ENCODE measurements at regions not wholly inside any gene's neighbourhood (a gene's known extent, or its start where the extent isn't known, plus 50 kb on each side); places are given as distances from the start of the nearest gene placed in this dataset.

DNA sequence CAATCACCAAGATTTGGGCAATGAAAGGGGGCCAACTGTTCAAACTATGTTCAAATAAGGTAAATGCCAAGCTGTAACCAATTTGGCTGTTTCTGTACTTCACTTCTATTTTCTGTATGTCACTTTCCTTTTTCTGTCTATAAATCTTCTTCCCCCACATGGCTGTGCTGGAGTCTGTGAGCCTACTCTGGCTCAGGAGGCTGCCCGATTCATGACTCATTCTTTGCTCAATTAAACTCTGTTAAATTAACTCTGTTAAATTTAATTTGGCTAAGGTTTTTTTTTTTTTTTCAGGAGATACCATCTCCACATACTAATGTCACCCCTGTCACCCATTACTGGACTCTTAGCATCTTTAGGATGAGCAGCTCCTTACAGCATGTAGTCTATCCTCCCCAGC is 178.8 kb upstream of the TWIST2 start:
- Histone ChIP-seq H3K27ac (no peak overlapping the region), H3K4me3 (no peak overlapping the region), H3K4me1 (no peaks in the 10 kb centered on the region), H3K27me3 (peaks cover 0 to 3% (median 0%) of the 10 kb centered on the region in 4 donors), H3K9me3 (no peaks in the 10 kb centered on the region), H3K36me3 (no peaks in the 10 kb centered on the region)
- WGBS, 2 donors, result 59 to 69% methylated on average over 1 of the region's 1 CpG
- no peak for DNase-seq
- intact Hi-C loops (cut with DNase I), result no loop called here
- TF ChIP-seq, protein P1, sequence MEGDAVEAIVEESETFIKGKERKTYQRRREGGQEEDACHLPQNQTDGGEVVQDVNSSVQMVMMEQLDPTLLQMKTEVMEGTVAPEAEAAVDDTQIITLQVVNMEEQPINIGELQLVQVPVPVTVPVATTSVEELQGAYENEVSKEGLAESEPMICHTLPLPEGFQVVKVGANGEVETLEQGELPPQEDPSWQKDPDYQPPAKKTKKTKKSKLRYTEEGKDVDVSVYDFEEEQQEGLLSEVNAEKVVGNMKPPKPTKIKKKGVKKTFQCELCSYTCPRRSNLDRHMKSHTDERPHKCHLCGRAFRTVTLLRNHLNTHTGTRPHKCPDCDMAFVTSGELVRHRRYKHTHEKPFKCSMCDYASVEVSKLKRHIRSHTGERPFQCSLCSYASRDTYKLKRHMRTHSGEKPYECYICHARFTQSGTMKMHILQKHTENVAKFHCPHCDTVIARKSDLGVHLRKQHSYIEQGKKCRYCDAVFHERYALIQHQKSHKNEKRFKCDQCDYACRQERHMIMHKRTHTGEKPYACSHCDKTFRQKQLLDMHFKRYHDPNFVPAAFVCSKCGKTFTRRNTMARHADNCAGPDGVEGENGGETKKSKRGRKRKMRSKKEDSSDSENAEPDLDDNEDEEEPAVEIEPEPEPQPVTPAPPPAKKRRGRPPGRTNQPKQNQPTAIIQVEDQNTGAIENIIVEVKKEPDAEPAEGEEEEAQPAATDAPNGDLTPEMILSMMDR (IDR thresholded peaks at IDR 0.05), result no peak

DNA sequence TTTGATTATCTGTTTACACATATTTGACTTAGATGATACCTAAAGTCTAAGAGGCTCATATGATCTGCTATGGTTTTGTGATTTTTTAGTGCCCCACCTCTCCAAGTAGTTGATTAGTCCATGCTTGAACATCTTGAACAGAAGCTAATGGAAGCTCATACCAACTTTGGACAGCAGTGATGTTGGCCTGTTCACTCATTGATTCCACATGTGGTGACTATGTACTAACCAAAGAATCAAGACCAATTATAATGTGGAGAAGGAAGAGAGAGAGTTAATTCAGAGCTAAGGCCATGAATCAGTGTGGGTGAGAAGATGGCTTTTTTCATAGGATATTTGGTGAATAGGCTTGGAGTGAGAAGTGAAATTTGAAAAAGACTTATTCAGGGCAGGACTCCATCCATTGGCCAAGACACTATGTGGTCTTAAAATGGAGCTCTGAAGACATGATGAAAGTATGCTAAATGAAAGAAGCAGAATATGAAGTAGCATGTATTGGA is 178.3 kb upstream of the TWIST2 start:
- no peak for DNase-seq
- no peaks in the 10 kb centered on the region for H3K4me1 ChIP-seq
- H3K27me3 ChIP-seq, result peaks cover 0 to 3% (median 0%) of the 10 kb centered on the region in 4 donors
- no peak overlapping the region for H3K27ac ChIP-seq
- H3K4me3 ChIP-seq, result no peak overlapping the region
- TF ChIP-seq, protein P1 (IDR thresholded peaks at IDR 0.05), result no peak
- TF ChIP-seq POLR2A (IDR thresholded peaks at IDR 0.05), result no peak
- no peaks in the 10 kb centered on the region for H3K36me3 ChIP-seq
- intact Hi-C loops (cut with DNase I), result no loop called here
- H3K9me3 ChIP-seq, result no peaks in the 10 kb centered on the region

GRCh38 chr2:238670111-238670585 is 177.7 kb upstream of the TWIST2 start:
- Histone ChIP-seq H3K27ac (no peak overlapping the region), H3K4me3 (no peak overlapping the region), H3K36me3 (no peaks in the 10 kb centered on the region), H3K4me1 (no peaks in the 10 kb centered on the region), H3K9me3 (no peaks in the 10 kb centered on the region), H3K27me3 (peaks cover 0 to 3% (median 0%) of the 10 kb centered on the region in 4 donors)
- WGBS, 2 donors, result 39 to 57% methylated on average over 4 of the region's 4 CpGs
- intact Hi-C loops (cut with DNase I), result no loop called here
- no peak for DNase-seq
- no peak for TF ChIP-seq POLR2A (IDR thresholded peaks at IDR 0.05)
- TF ChIP-seq, protein P1 (IDR thresholded peaks at IDR 0.05), result no peak

DNA sequence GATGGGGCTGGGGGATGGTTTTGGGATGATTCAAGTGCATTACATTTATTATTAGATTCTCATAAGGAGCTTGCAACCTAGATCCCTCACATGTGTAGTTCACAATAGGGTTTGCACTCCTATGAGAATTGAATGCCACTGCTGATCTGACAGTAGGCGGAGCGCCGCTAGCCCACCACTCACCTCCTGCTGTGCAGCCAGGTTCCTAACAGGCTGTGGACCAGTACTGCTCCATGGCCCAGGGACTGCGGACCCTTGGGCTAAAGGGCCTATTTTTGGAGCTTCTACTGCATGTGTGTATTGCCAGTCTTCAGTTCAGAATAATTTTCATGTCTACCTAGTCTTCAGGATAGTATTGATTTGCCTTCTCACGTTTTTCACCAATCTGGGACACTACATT is 165.3 kb upstream of the TWIST2 start:
- Histone ChIP-seq H3K36me3 (no peaks in the 10 kb centered on the region), H3K4me1 (peaks cover 10 to 21% (median 12%) of the 10 kb centered on the region in 3 donors), H3K4me3 (no peak overlapping the region), H3K9me3 (peaks cover 0 to under 1% (median 0%) of the 10 kb centered on the region in 3 donors), H3K27me3 (no peaks in the 10 kb centered on the region), H3K27ac (no peak overlapping the region)
- TF ChIP-seq, protein P1 (IDR thresholded peaks at IDR 0.05), result no peak
- TF ChIP-seq POLR2A (IDR thresholded peaks at IDR 0.05), result no peak
- intact Hi-C loops (cut with DNase I), result no loop called here
- DNase-seq, result no peak
- WGBS, 2 donors, result 83 to 90% methylated on average over 4 to 5 of the region's 5 CpGs

DNA sequence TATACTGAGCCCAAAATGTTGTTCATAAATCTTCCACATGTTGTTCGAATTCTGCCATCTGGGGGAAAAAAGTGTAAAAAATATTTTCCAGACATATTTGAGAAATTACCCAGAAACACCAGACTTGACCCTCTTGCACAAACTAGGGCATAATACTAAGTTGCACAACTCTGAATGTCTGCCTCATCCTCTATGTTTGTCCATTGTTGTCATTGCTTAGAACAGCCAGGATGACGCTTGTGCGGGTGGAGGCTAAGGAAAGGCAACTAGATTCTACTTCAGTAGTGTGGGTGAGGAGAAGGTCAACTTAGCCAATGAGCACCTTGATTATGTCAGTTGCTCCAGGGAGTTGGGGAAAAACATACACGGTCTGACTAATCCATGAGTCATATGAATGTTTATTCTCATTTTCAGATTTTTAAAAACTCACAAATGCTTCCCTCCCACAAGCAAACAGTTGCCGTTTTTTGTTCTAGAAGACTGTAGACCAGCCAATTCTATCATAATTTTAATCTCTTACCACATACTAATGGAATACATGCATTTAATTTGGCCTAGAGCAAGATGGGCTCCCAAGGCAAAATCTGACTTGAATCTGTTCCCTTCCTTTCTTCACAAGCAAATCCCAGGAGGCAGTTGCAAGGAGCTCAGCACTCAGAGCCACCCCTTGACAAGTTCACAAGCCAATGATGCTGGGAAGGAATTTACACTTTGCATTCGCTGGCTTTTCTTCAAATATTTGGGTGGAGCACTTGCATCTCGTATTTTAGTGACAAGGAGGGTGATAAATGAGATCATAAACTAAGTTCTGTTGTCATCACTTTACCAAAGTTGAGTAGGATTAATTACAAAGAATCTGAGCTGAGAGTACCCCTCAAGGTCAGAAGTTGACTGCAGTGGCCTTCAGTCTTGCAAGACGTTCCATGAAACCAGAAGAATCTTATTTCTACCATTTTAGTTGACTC is 163.2 kb upstream of the TWIST2 start:
- H3K36me3 ChIP-seq, result no peaks in the 10 kb centered on the region
- TF ChIP-seq, protein P1 (IDR thresholded peaks at IDR 0.05), result no peak
- TF ChIP-seq POLR2A (IDR thresholded peaks at IDR 0.05), result no peak
- peak overlapping the region; percentile 48 to 82 (median 74) for H3K27ac ChIP-seq
- H3K9me3 ChIP-seq, result no peaks in the 10 kb centered on the region
- intact Hi-C loops (cut with DNase I), result no loop called here
- H3K4me1 ChIP-seq, result peaks cover 10 to 21% (median 12%) of the 10 kb centered on the region in 3 donors
- 14% methylated on average over 8 of the region's 8 CpGs for WGBS, 2 donors
- no peaks in the 10 kb centered on the region for H3K27me3 ChIP-seq
- no peak overlapping the region for H3K4me3 ChIP-seq
- no peak for DNase-seq
